HL-60 (cell line): ENCODE measurements at regions not wholly inside any gene's neighbourhood (a gene's known extent, or its start where the extent isn't known, plus 50 kb on each side); places are given as distances from the start of the nearest gene placed in this dataset.

Source experiments
- DNase-seq, 2 experiments: peaks; one replicate each; pipeline ENCODE4 v3.0.0-alpha.2; 2010 to 2020; ENCODE audit warnings: low read depth in 1 of 2, low spot score in 1 of 2
- H3K27ac ChIP-seq: fragments of 250-450 bp; sonication (Bioruptor Pico); replicated peaks from 2 replicates; pipeline ENCODE4 v1.5.1; 2020; ENCODE audit warnings: mild to moderate bottlenecking, moderate library complexity
- H3K27me3 ChIP-seq: fragments of 250-450 bp; sonication (Bioruptor Pico); 2 replicates; pipeline ENCODE4 v1.5.1; 2021; ENCODE audit warnings: mild to moderate bottlenecking, moderate library complexity; ENCODE audit not compliant: insufficient read depth, poor library complexity, severe bottlenecking
- H3K4me3 ChIP-seq: replicated peaks from 2 replicates; pipeline ENCODE4 v1.5.1; 2011; ENCODE audit warnings: mild to moderate bottlenecking, control low read depth, low read length; ENCODE audit not compliant: insufficient read depth
- GABPA ChIP-seq: IDR thresholded peaks from 2 replicates; pipeline ENCODE4 v1.6.1; 2012; ENCODE audit warnings: low read depth
- POLR2AphosphoS5 ChIP-seq: IDR thresholded peaks from 2 replicates; pipeline ENCODE4 v1.6.1; 2012; ENCODE audit warnings: low read depth
- SPI1 ChIP-seq: IDR thresholded peaks from 2 replicates; pipeline ENCODE4 v1.6.1; 2012; ENCODE audit warnings: low read depth, mild to moderate bottlenecking, borderline replicate concordance
- TF ChIP-seq, protein P1 (sequence below): IDR thresholded peaks from 2 replicates; pipeline ENCODE4 v1.6.1; 2012; ENCODE audit warnings: low read depth; ENCODE audit not compliant: insufficient replicate concordance
- TF ChIP-seq, protein P2 (sequence below): IDR thresholded peaks from one replicate; pipeline ENCODE4 v1.5.1; 2011; ENCODE audit warnings: low read length, control low read depth, inconsistent platforms; ENCODE audit not compliant: insufficient read depth

DNA sequence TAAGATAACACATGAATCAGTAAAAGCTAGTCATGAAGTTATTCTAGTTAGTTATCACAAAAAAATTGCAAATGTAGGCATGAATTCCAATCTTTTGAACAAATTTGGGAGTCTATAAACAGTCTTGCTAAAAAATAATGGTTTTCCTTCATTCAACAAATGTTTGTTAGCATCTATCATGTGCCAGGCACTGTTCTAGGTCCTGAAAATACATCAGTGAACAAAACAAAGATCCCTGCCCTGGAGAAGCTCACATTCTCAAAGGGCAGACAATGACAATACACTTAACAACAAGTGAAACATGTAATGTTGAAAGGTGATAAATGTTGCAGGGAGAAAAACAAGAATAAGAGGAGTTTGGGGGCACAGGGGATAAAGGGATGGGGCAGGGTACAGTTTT lies 86.9 kb downstream of the OTX2 start:
- no peak overlapping the region for H3K27ac ChIP-seq
- TF ChIP-seq, protein P1, sequence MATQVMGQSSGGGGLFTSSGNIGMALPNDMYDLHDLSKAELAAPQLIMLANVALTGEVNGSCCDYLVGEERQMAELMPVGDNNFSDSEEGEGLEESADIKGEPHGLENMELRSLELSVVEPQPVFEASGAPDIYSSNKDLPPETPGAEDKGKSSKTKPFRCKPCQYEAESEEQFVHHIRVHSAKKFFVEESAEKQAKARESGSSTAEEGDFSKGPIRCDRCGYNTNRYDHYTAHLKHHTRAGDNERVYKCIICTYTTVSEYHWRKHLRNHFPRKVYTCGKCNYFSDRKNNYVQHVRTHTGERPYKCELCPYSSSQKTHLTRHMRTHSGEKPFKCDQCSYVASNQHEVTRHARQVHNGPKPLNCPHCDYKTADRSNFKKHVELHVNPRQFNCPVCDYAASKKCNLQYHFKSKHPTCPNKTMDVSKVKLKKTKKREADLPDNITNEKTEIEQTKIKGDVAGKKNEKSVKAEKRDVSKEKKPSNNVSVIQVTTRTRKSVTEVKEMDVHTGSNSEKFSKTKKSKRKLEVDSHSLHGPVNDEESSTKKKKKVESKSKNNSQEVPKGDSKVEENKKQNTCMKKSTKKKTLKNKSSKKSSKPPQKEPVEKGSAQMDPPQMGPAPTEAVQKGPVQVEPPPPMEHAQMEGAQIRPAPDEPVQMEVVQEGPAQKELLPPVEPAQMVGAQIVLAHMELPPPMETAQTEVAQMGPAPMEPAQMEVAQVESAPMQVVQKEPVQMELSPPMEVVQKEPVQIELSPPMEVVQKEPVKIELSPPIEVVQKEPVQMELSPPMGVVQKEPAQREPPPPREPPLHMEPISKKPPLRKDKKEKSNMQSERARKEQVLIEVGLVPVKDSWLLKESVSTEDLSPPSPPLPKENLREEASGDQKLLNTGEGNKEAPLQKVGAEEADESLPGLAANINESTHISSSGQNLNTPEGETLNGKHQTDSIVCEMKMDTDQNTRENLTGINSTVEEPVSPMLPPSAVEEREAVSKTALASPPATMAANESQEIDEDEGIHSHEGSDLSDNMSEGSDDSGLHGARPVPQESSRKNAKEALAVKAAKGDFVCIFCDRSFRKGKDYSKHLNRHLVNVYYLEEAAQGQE, result peak; percentile 68
- TF ChIP-seq POLR2AphosphoS5 (no peak), SPI1 (no peak), GABPA (no peak)
- no peak overlapping the region for H3K4me3 ChIP-seq
- no peak for DNase-seq
- H3K27me3 ChIP-seq, result peaks cover 2% of the 10 kb centered on the region

DNA sequence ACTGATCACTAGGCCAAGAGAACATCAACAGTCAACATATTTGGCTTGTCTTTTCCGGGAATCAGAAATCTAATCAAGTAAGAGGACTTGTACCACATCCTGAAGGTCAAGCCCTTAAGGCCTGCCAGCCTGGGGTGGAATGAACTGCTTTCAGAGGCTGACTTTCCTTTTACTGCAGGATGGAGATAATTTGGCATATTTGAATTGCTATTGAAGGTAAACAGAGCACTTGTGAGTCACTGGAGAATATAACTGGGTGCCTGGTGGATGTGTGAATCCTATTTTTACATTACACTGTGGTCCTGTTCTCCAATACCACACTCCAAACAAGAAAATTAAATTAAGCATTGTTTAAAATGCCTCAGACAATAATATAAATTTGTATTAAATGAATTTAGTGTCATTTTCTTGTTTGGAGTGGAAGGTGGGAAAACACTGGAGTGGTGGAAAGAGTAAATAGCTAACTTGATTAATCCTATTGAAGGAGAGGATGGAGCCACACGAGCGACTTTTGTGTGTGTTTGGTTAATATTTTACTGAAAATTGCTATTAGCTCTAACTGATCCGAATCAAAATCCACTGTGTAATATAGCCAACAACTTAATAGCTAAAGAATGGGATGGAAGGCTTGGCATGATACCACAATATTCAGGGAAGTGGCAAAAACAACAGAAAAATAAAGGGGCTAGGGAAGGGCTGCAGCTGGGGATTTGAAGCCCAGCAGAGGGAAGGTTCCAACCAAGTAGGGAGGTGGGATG lies 89.4 kb downstream of the OTX2 start:
- TF ChIP-seq SPI1 (no peak), GABPA (no peak), POLR2AphosphoS5 (no peak)
- TF ChIP-seq, protein P1, result no peak
- TF ChIP-seq, protein P2, sequence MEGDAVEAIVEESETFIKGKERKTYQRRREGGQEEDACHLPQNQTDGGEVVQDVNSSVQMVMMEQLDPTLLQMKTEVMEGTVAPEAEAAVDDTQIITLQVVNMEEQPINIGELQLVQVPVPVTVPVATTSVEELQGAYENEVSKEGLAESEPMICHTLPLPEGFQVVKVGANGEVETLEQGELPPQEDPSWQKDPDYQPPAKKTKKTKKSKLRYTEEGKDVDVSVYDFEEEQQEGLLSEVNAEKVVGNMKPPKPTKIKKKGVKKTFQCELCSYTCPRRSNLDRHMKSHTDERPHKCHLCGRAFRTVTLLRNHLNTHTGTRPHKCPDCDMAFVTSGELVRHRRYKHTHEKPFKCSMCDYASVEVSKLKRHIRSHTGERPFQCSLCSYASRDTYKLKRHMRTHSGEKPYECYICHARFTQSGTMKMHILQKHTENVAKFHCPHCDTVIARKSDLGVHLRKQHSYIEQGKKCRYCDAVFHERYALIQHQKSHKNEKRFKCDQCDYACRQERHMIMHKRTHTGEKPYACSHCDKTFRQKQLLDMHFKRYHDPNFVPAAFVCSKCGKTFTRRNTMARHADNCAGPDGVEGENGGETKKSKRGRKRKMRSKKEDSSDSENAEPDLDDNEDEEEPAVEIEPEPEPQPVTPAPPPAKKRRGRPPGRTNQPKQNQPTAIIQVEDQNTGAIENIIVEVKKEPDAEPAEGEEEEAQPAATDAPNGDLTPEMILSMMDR, result no peak
- Histone ChIP-seq H3K27me3 (peaks cover 2% of the 10 kb centered on the region), H3K4me3 (no peak overlapping the region), H3K27ac (no peak overlapping the region)
- DNase-seq, result no peak

DNA sequence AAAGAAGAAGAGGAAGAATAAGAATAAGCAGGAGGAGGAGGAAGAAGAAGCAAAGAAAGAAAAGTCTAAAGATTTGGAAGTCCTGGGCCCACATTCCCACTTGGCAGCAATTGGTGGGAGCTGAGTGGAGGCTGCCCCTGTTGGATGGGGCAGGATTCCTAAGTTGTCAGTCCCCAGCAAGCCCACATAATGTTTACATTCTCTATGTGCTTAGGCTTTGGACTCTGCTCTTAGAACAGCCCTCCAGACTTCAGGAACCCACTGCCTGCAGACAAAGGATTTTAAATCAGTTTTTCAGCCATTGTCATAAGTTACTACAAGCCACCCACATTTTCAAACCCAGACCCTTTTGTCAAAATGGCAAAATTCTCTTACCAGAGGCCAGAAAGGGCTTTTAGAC lies 92.0 kb downstream of the OTX2 start:
- no peak for DNase-seq
- TF ChIP-seq GABPA (no peak), SPI1 (no peak), POLR2AphosphoS5 (no peak)
- TF ChIP-seq, protein P2, result no peak
- TF ChIP-seq, protein P1, result no peak
- peaks cover under 1% of the 10 kb centered on the region for H3K27me3 ChIP-seq
- no peak overlapping the region for H3K27ac ChIP-seq
- H3K4me3 ChIP-seq, result no peak overlapping the region
